H1 (cell line): ENCODE measurements at regions not wholly inside any gene's neighbourhood (a gene's known extent, or its start where the extent isn't known, plus 50 kb on each side); places are given as distances from the start of the nearest gene placed in this dataset.

ENCODE experiments used
- CBX8 ChIP-seq: fragments of 300-800, 300-1000 bp; sonication (generic); IDR thresholded peaks from 2 replicates; pipeline ENCODE4 v1.7.1; 2016; ENCODE audit warnings: low read depth, low read length, borderline replicate concordance
- EP300 ChIP-seq, 2 experiments: IDR thresholded peaks; 1 replicate in 1 of 2; 2 replicates in 1 of 2; pipeline ENCODE4 v1.6.1; 2011 to 2012; ENCODE audit warnings: low read depth in 2 of 2, low read length in 2 of 2, mild to moderate bottlenecking in 2 of 2, borderline replicate concordance in 1 of 2, inconsistent platforms in 1 of 2, moderate library complexity in 1 of 2
- EZH2 ChIP-seq: fragments of 200-600 bp; sonication (generic); IDR thresholded peaks from 2 replicates; pipeline ENCODE4 v1.7.1; 2012; ENCODE audit warnings: low read depth, mild to moderate bottlenecking, moderate library complexity, low read length, inconsistent platforms; ENCODE audit not compliant: severe bottlenecking
- NRF1 ChIP-seq: IDR thresholded peaks from 2 replicates; pipeline ENCODE4 v1.6.1; 2011; ENCODE audit warnings: mild to moderate bottlenecking, low read depth, low read length, improper control_type of control experiment
- POLR2A ChIP-seq, 2 experiments: IDR thresholded peaks; 1 replicate in 1 of 2; 2 replicates in 1 of 2; pipeline ENCODE4 v1.6.1; 2011; ENCODE audit warnings: low read depth in 2 of 2, low read length in 2 of 2, mild to moderate bottlenecking in 2 of 2; ENCODE audit errors: control extremely low read depth in 1 of 2
- POLR2AphosphoS5 ChIP-seq: IDR thresholded peaks from 2 replicates; pipeline ENCODE4 v1.6.1; 2011; ENCODE audit warnings: low read depth, low read length
- RBBP5 ChIP-seq: IDR thresholded peaks from 2 replicates; pipeline ENCODE4 v1.7.1; 2012; ENCODE audit warnings: low read depth, mild to moderate bottlenecking, inconsistent platforms, low read length, moderate library complexity, borderline replicate concordance
- RXRA ChIP-seq: IDR thresholded peaks from 2 replicates; pipeline ENCODE4 v1.6.1; 2011; ENCODE audit warnings: low read depth, mild to moderate bottlenecking, low read length, moderate library complexity; ENCODE audit not compliant: insufficient read depth
- SIN3A ChIP-seq, 2 experiments: IDR thresholded peaks in 1 of 2; conservative IDR thresholded peaks in 1 of 2; 2 replicates each; pipeline ENCODE4 v1.6.1; 2011 to 2012; ENCODE audit warnings: low read length in 2 of 2, improper control_type of control experiment in 1 of 2, low read depth in 1 of 2, mild to moderate bottlenecking in 1 of 2
- SIRT6 ChIP-seq: IDR thresholded peaks from one replicate; pipeline ENCODE4 v1.7.1; 2012; ENCODE audit warnings: low read length, inconsistent platforms
- TAF1 ChIP-seq: IDR thresholded peaks from 2 replicates; pipeline ENCODE4 v1.6.1; 2011; ENCODE audit warnings: mild to moderate bottlenecking, low read depth, low read length
- YY1 ChIP-seq: IDR thresholded peaks from 2 replicates; pipeline ENCODE4 v1.6.1; 2011; ENCODE audit warnings: low read depth, mild to moderate bottlenecking, low read length
- TF ChIP-seq, protein P1 (sequence below), 3 experiments: IDR thresholded peaks; 1 replicate in 2 of 3; 2 replicates in 1 of 3; pipeline versions ENCODE4 v1.5.1 to v1.6.1; 2011; ENCODE audit warnings: low read length in 3 of 3, mild to moderate bottlenecking in 3 of 3, inconsistent platforms in 2 of 3, low read depth in 1 of 3, moderate library complexity in 1 of 3; ENCODE audit not compliant: insufficient read depth in 1 of 3; ENCODE audit errors: control extremely low read depth in 1 of 3
- TF ChIP-seq, protein P2 (sequence below): IDR thresholded peaks from 2 replicates; pipeline ENCODE4 v1.6.1; 2012; ENCODE audit warnings: inconsistent platforms

DNA sequence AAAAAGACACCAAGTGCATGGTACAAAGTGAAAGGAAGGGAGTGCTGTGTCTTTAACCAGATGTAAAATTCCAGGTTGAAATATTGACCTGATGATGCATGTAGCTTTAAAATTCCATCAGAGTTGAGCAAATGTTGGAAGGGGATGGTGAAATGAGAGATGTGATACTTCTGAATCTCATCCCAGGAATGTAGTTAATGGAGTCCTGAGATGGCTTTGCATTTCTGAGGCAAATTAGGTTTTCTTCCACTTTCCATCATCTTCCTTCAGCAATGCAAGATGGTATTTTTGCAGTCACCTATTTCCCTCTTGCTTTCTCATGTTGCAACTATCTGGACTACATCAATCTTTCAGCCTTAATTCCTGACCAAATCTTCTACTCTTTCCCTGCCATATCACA lies 194.1 kb upstream of the MIR17HG start:
- TF ChIP-seq RBBP5 (no peak), TAF1 (no peak), POLR2A (IDR thresholded peaks at IDR 0.05; ENCODE audit: control extremely low read depth in 1 of 2, low read depth in 2 of 2, low read length in 2 of 2) (no peak), CBX8 (no peak), EP300 (IDR thresholded peaks at IDR 0.05; ENCODE audit: borderline replicate concordance in 1 of 2, low read depth in 2 of 2, low read length in 2 of 2) (no peak), YY1 (no peak), POLR2AphosphoS5 (no peak), RXRA (no peak), NRF1 (no peak), EZH2 (no peak), SIN3A (conservative IDR thresholded peaks at IDR 0.05 in 1 of 2, IDR thresholded peaks at IDR 0.05 in 1 of 2; ENCODE audit: low read depth in 1 of 2, low read length in 2 of 2) (no peak), SIRT6 (no peak)
- TF ChIP-seq, protein P1, sequence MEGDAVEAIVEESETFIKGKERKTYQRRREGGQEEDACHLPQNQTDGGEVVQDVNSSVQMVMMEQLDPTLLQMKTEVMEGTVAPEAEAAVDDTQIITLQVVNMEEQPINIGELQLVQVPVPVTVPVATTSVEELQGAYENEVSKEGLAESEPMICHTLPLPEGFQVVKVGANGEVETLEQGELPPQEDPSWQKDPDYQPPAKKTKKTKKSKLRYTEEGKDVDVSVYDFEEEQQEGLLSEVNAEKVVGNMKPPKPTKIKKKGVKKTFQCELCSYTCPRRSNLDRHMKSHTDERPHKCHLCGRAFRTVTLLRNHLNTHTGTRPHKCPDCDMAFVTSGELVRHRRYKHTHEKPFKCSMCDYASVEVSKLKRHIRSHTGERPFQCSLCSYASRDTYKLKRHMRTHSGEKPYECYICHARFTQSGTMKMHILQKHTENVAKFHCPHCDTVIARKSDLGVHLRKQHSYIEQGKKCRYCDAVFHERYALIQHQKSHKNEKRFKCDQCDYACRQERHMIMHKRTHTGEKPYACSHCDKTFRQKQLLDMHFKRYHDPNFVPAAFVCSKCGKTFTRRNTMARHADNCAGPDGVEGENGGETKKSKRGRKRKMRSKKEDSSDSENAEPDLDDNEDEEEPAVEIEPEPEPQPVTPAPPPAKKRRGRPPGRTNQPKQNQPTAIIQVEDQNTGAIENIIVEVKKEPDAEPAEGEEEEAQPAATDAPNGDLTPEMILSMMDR (IDR thresholded peaks at IDR 0.05; ENCODE audit: control extremely low read depth in 1 of 3, insufficient read depth in 1 of 3, low read depth in 1 of 3, low read length in 3 of 3): no peak
- TF ChIP-seq, protein P2, sequence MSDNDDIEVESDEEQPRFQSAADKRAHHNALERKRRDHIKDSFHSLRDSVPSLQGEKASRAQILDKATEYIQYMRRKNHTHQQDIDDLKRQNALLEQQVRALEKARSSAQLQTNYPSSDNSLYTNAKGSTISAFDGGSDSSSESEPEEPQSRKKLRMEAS: no peak
